Medulla oblongata (tissue), 1 donor: ENCODE measurements at regions not wholly inside any gene's neighbourhood (a gene's known extent, or its start where the extent isn't known, plus 50 kb on each side); places are given as distances from the start of the nearest gene placed in this dataset.
"Not testable (repeated sequence)": the region's sequence is repeated elsewhere in the genome, so short reads cannot be mapped to it uniquely, and the experiment has no call there.

Source experiments
- DNase-seq: peaks from one replicate; pipeline ENCODE4 v3.0.0-alpha.2; 2015; ENCODE audit errors: extremely low spot score

- DNase-seq = no peak
These were observed 60.2 kb downstream of the THNSL1 start for GRCh38 chr10:25076506-25077177.

DNA sequence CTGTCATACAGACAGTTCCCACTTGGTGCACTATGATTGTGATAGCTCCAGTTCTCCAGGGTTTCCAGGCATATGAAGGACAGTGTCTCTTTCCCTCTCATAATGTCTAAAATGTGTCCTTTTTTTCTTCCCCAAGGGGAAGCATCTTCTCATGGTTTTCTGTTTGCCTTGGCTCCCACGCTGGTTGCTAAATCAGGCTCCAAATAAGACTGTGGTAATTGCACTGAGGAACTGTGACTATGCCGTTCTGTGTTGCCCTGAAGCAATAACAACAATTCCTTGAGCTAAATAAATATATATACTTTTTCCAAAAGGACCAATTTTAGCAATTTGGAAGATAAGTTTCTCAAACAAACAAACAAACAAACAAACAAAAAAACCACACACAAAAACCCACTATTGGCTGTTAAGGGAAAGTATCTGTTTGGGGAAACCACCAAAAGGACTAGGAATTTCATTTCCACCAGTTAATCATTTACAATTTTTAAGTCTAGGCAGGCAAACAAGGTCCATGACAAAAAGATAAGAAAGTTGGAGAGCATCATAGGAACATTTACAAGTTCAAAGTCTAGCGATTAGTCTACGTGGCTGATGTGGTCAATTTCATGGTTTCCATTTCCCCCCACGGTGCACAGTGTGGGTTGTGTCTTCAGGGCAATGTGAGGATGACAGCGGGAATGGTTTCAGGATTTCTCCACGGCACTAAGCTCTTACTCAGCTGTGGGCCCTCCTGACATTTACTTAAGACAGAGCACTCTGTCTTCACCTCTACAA is 62.4 kb downstream of the THNSL1 start:
- peak; percentile 40 for DNase-seq

GRCh38 chr10:25080880-25081581 is 64.6 kb downstream of the THNSL1 start:
- DNase-seq = peak; percentile 99

GRCh38 chr10:25082276-25083204 is 66.1 kb downstream of the THNSL1 start:
- peak; percentile 69 for DNase-seq

GRCh38 chr10:25083546-25084111 is 67.2 kb downstream of the THNSL1 start:
- peak; percentile 90 for DNase-seq

DNA sequence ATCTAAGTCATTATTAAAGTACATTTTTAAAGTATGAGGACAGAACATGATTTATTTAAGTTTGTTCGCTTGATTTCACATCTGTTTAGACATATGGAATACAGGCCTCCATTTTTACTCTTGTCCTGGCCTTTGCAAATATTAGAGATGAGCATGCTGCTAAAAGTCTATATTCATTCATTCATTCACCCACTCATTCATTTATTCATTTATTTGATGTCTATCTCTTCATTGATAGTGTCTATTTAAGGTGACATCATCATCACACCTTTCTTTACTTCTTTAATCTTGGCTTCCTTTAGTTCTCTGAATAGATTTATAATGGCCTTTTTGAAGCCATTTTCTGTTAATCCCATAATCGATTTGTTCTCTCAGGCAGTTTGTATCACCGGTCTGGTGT is 68.0 kb downstream of the THNSL1 start:
- no peak for DNase-seq

DNA sequence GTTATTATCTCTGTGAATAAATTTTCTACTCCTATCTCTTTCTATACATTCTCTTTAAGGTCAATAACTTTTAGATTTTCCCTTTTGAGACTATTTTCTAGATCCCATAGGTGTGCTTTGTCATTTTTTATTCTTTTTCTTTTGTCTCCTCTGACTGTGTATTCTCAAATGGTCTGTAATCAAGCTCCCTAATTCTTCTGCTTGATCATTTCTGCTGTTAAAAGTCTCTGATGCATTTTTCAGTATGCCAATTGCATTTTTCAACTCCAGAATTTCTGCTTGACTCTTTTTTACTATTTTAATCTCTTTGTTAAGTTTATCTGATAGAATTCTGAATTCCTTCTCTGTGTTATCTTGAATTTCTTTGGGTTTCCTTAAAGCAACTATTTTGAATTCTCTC is 78.2 kb downstream of the THNSL1 start:
- no peak for DNase-seq

DNA sequence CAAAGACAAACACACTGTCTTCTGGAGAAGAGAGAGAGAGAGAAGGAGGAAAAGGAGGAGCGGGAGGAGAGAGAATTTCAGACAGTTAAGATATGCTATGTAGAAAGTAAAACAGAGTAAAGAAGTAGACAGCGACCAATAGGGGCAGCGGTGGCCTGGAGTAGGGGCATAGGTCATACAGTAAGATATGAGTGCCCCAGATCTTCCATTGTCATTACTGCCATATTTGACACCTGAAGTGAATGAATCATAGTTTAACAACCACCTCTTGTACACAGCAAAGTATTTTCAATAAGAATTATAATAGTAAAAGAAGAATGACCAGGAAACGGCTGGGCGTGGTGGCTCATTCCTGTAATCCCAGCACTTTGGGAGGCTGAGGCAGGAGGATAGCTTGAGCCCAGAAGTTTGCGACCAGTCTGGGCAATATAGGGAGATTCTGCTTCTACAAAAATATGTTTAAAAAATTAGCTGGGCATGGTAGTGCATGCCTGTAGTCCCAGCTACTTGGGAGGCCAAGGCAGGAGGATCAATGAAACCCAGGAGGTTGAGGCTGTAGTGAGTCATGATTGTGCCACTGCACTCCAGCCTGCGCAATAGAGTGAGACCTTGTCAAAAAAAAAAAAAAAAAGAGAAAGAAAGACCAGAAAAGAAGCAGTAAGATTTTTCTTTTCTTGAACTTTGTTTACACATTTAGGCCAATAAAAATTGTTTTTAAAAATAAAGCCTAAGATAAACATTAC is 77.0 kb upstream of the GPR158 start:
- DNase-seq = no peak

DNA sequence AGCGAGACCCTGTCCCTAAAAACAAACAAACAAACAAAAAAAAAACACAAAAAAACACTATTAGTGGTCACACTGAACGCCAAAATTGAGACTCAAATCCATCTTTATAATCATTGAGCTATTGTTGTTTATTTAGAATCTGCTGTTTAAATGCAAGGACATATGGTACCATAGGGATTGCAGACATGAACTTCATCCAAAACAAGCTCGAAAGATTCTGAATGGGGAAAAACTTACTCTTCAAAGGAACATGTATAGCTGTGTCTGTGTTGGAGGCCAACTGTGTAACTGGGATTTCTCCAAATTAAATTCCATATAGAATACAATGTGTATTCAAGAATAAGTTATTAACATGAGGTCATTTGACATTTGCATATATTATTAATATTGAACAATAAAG is 74.7 kb upstream of the GPR158 start:
- no peak for DNase-seq

DNA sequence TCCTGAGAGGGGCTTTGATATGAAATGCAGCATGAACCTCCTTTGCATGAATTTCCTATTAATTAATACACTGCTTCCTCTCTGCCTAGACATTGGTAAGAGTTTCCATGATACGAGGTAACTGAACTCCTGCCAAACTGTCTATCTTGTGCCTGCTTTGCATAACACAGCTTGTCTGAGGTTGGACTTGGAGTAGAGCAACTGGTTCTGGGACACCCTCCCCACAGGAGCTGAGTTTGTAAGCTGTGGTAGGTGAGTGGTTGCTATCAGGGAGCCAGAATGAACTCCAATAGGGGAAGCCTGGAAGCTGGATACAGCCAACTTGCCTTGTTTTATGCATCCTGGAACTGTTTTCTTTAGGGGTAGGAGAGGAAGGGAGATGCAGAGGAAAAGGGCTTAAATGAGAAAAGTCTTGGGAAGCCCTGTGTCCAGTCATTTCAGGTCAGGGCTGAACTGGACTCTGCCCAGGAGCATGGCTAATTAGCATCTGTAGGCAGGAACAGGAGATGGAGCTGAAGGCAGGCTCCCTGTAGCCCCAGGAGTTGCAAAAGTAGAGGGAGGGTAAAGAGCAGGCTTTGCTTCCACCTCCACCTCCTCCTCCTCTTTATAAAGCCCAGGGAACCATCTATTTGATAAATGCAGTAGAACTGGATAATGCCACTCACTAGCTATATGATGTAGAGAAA is 73.2 kb upstream of the GPR158 start:
- no peak for DNase-seq

DNA sequence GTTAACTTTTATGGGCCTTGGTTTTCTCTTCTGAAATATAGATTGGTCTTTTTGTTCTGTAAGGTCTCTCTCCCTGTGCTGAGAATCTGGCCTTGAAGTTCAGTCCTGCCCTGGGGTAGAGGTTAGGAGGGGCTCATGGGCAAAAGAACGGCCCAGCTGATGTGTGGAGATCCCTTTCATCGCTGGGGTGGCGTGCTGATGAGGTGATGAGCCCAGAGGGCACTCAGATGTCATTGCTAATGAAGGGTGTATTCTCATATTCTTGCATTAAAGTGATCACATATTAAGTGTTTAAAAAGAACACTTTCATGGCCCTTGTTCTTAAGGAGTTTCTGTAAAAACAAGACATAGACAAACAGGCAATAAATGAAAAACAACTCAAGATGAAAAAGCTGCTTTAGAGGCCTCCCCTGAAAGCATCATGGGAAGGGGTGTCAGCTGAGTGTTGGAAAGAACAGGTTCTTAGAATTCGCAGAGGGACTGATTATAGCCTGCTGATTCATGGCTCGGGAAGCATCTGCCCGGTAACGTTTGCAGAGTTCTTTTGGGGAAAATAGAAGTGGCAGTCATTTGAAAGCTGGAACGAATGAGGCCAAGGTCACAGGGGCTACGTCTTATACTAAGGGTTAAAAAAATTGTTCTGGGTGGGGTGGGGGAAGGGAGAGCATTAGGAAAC is 72.5 kb upstream of the GPR158 start:
- no peak for DNase-seq

- no peak for DNase-seq
These were observed 71.1 kb upstream of the GPR158 start for GRCh38 chr10:25103703-25104102.

DNA sequence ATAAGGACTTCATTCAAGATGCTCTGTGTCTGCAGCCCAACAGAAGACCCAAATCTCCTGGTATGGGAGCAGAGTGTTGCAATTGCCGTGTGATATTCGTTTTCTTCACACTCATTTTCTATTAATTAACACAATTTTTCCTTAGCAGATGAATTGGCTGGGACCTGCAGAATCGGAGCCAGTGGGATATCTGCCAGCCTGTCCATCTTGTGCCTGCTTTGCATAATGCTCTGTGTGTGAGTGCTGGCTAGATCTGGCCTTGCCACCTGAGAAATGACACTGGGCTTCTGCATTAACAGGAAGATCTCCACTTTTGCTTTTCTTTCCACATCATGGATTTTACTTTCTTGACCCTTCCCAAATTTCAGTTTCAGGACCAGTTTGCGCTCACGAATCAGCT is 70.4 kb upstream of the GPR158 start:
- DNase-seq = no peak

GRCh38 chr10:25105262-25105661 is 69.5 kb upstream of the GPR158 start:
- DNase-seq = no peak

- DNase-seq = no peak
These were observed 69.0 kb upstream of the GPR158 start for GRCh38 chr10:25105743-25106260.

DNA sequence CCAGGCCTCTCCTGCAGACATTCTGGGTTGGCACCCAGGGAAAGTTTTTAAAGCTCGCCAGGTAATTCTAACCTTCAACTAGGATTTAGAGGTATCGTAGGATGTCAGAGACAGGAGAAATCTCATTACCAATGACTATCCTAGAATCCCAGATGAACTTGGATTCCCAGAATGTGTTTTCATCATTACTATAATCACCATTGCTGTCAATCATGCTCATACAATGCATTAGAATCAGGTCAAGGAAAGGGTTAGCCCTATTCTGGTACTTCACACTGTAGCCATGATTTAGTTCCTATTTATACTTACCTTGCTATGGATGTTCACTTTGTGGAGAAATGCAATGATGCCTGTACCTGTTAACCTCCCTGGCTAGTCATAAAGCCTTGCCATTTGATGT is 67.0 kb upstream of the GPR158 start:
- no peak for DNase-seq

GRCh38 chr10:25109896-25110295 is 64.9 kb upstream of the GPR158 start:
- DNase-seq = not testable (repeated sequence)

DNA sequence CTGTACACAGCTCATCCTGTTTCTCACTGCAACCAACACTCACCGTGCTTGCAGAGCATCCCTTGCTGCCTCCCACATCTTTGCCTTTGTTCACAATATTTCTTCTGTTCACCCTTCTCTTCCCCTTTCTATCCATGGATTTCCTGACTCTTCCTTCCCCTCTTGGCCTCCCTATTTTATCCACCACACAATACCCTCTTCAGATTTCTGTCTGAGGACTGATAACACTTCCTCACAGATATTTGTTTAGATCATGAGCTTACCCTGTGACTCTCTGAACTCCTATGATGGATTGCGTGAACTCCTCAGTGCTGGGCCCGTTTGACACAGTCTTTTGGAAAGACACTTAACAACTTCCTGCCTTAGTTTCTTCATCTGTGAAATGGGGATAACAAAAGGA is 62.8 kb upstream of the GPR158 start:
- no peak for DNase-seq
